ENCODE measurements at regions not wholly inside any gene's neighbourhood (a gene's known extent, or its start where the extent isn't known, plus 50 kb on each side); places are given as distances from the start of the nearest gene placed in this dataset.

DNA sequence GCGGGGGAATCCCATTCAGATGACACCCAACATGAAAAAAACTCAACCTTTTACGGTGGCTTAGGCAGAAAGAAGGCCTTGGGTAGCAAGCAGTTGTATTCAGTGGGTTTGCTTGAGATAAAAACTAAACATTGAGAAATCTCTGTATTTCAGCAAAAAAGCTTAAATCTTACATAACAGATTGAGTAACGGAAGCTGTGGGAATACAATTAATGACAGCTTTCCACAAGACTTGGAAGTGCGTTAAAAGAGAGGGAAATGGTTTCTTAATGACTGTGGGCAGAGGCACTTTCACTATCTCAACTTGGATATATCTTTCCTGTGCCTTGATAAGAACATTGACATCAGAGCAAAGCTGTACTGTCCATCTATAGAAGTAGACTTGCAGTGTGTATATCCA is 418.5 kb upstream of the HS3ST1 start:
- no peak overlapping the region for H3K4me3 ChIP-seq (ENCODE audit: low read length)
- peaks cover 9% of the 10 kb centered on the region for H3K4me1 ChIP-seq (ENCODE audit: insufficient read depth, low read length)
- H3K27me3 ChIP-seq (ENCODE audit: insufficient read depth, low read length): no peaks in the 10 kb centered on the region
- H3K36me3 ChIP-seq (ENCODE audit: insufficient read depth, low read length): no peaks in the 10 kb centered on the region
- H3K9me3 ChIP-seq (ENCODE audit: insufficient read depth, low read depth, low read length): no peaks in the 10 kb centered on the region
- 93% methylated on average over 4 of the region's 4 CpGs for WGBS
- H3K9ac ChIP-seq (ENCODE audit: low read depth, low read length): no peak overlapping the region
- H3K27ac ChIP-seq (ENCODE audit: low read depth, low read length): no peak overlapping the region

DNA sequence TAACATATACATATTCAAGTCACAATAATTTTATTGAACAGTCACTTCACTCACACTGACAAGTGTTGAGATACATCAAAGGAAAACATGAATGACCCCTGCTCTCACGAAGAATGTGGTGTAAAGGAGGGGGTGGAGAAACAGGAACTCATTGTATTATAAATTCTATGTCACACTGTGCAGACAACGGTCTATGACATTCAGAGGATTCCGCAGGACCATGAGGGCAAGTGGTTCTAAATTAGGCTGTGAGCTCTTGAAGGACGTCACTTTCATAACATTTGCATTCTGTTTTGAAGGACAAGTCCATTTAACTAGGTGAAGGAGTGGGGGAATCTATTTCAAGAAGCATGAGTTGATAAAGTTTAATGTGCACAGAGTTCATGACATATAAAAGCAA is 415.2 kb upstream of the HS3ST1 start:
- no peaks in the 10 kb centered on the region for H3K27me3 ChIP-seq (ENCODE audit: insufficient read depth, low read length)

GRCh38 chr4:11843340-11843739 is 414.6 kb upstream of the HS3ST1 start:
- Histone ChIP-seq H3K4me1 (ENCODE audit: insufficient read depth, low read length) (peaks cover 9% of the 10 kb centered on the region), H3K4me3 (ENCODE audit: low read length) (no peak overlapping the region), H3K9ac (ENCODE audit: low read depth, low read length) (no peak overlapping the region), H3K27ac (ENCODE audit: low read depth, low read length) (no peak overlapping the region), H3K36me3 (ENCODE audit: insufficient read depth, low read length) (no peaks in the 10 kb centered on the region), H3K27me3 (ENCODE audit: insufficient read depth, low read length) (no peaks in the 10 kb centered on the region), H3K9me3 (ENCODE audit: insufficient read depth, low read depth, low read length) (no peaks in the 10 kb centered on the region)
- no CpG with 5 or more reads among the region's 1 CpG for WGBS

More for the DNA sequence above, 415.2 kb upstream of the HS3ST1 start:
- peaks cover 9% of the 10 kb centered on the region for H3K4me1 ChIP-seq (ENCODE audit: insufficient read depth, low read length)
- H3K36me3 ChIP-seq (ENCODE audit: insufficient read depth, low read length): no peaks in the 10 kb centered on the region
- H3K4me3 ChIP-seq (ENCODE audit: low read length): no peak overlapping the region
- H3K9ac ChIP-seq (ENCODE audit: low read depth, low read length): no peak overlapping the region
- WGBS: 73% methylated on average over 4 of the region's 4 CpGs
- no peaks in the 10 kb centered on the region for H3K9me3 ChIP-seq (ENCODE audit: insufficient read depth, low read depth, low read length)
- H3K27ac ChIP-seq (ENCODE audit: low read depth, low read length): no peak overlapping the region

DNA sequence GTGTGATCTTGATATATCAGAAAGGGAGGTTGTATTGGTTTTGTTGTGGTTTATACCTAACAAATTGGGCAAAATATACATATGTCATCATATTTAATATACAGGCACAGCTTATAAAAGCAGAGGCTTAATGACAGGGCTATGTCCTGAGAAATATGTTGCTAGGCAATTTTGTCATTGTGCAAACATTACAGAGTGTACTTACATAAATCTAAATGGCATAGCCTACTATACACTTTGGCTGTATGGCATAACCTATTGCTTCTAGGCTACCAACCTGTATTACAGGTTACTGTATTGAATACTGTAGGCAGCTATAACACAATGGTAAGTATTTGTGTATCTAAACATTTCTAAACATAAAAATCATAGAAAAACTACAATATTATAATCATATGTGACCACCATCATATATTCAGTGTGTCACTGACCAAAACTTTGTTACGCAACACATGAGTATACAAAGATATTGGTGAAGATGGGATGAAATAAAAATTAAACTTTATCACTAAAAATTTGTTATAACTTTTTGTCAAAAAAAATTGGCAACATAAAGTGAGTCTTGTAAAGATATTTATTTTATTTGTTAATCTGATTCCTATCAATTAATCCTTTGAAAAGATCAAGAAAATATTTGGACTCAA is 414.0 kb upstream of the HS3ST1 start:
- Histone ChIP-seq H3K4me3 (ENCODE audit: low read length) (no peak overlapping the region), H3K27ac (ENCODE audit: low read depth, low read length) (no peak overlapping the region), H3K27me3 (ENCODE audit: insufficient read depth, low read length) (no peaks in the 10 kb centered on the region), H3K4me1 (ENCODE audit: insufficient read depth, low read length) (peaks cover 9% of the 10 kb centered on the region), H3K9ac (ENCODE audit: low read depth, low read length) (no peak overlapping the region), H3K36me3 (ENCODE audit: insufficient read depth, low read length) (no peaks in the 10 kb centered on the region), H3K9me3 (ENCODE audit: insufficient read depth, low read depth, low read length) (no peaks in the 10 kb centered on the region)
- WGBS: no CpG with 5 or more reads among the region's 1 CpG

DNA sequence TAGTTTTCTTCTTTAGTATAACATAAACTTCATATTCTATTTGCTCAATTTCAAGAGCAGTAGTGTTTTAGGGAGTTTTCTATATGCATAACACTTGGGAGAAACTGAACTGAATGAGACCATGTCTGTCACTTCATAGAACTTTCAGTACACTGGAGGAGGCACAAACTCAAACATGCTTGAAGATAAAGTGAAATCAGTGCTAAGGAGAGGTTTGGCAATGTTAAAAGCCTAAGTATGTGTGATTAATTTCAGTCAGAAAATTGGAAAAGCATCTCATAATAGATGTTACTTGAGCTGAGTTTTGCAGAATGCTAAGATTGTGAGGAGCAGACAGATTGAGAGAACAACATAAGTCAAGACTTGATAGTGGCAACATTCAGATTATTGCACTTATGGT is 411.2 kb upstream of the HS3ST1 start:
- H3K27ac ChIP-seq (ENCODE audit: low read depth, low read length): no peak overlapping the region
- no peak overlapping the region for H3K4me3 ChIP-seq (ENCODE audit: low read length)
- H3K36me3 ChIP-seq (ENCODE audit: insufficient read depth, low read length): no peaks in the 10 kb centered on the region
- peaks cover under 1% of the 10 kb centered on the region; the same call in 1 of the 2 replicates for H3K4me1 ChIP-seq (ENCODE audit: insufficient read depth, low read length)
- no peak overlapping the region for H3K9ac ChIP-seq (ENCODE audit: low read depth, low read length)
- H3K9me3 ChIP-seq (ENCODE audit: insufficient read depth, low read depth, low read length): no peaks in the 10 kb centered on the region
- H3K27me3 ChIP-seq (ENCODE audit: insufficient read depth, low read length): no peaks in the 10 kb centered on the region

DNA sequence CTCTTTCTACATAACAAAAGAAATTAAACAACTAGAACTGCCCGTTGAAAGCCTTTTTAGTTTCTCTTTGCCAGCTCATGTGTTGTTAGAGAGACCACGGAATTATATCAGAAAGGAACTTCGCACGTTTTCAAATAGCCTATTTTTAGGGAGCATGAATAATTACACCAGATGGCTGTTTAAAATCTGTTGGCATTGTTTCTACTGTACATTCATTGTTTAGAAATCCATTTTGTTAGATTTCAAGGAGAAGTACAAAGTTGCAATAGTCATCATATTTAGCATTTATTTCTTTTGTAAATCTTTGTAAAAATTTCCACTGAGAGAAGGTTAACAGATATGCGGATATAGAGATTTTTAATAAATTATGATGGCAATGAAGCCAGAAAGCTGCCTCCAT is 403.0 kb upstream of the HS3ST1 start:
- H3K4me3 ChIP-seq (ENCODE audit: low read length): no peak overlapping the region

DNA sequence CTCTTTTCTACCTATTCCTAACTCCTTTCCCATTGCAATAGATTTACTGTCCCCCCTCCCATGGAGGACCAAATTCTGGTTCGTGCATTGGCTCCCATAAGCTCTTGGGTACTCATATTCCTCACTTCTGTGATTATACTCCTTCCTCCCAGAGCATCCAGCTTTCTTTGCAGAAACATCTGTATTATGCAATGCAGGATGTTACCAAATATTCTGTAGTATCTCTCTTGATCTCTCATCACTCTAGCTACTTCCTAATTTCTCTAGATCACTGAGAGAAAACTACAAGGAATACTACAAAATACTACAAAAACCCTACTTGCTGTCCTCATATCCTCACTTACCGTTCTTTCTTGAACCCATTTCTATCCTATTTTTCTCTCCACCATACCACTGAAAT is 395.9 kb upstream of the HS3ST1 start:
- Histone ChIP-seq H3K9me3 (ENCODE audit: insufficient read depth, low read depth, low read length) (no peaks in the 10 kb centered on the region), H3K4me3 (ENCODE audit: low read length) (no peak overlapping the region), H3K27me3 (ENCODE audit: insufficient read depth, low read length) (no peaks in the 10 kb centered on the region), H3K9ac (ENCODE audit: low read depth, low read length) (no peak overlapping the region), H3K36me3 (ENCODE audit: insufficient read depth, low read length) (no peaks in the 10 kb centered on the region), H3K27ac (ENCODE audit: low read depth, low read length) (no peak overlapping the region), H3K4me1 (ENCODE audit: insufficient read depth, low read length) (peaks cover 28% of the 10 kb centered on the region)
- WGBS: 96% methylated on average over 2 of the region's 2 CpGs

More for the DNA sequence above, 403.0 kb upstream of the HS3ST1 start:
- Histone ChIP-seq H3K27me3 (ENCODE audit: insufficient read depth, low read length) (no peaks in the 10 kb centered on the region), H3K36me3 (ENCODE audit: insufficient read depth, low read length) (no peaks in the 10 kb centered on the region), H3K9me3 (ENCODE audit: insufficient read depth, low read depth, low read length) (no peaks in the 10 kb centered on the region), H3K27ac (ENCODE audit: low read depth, low read length) (no peak overlapping the region), H3K4me1 (ENCODE audit: insufficient read depth, low read length) (peaks cover 10% of the 10 kb centered on the region; the same call in 1 of the 2 replicates), H3K9ac (ENCODE audit: low read depth, low read length) (no peak overlapping the region)
- 85% methylated on average over 5 of the region's 5 CpGs for WGBS

DNA sequence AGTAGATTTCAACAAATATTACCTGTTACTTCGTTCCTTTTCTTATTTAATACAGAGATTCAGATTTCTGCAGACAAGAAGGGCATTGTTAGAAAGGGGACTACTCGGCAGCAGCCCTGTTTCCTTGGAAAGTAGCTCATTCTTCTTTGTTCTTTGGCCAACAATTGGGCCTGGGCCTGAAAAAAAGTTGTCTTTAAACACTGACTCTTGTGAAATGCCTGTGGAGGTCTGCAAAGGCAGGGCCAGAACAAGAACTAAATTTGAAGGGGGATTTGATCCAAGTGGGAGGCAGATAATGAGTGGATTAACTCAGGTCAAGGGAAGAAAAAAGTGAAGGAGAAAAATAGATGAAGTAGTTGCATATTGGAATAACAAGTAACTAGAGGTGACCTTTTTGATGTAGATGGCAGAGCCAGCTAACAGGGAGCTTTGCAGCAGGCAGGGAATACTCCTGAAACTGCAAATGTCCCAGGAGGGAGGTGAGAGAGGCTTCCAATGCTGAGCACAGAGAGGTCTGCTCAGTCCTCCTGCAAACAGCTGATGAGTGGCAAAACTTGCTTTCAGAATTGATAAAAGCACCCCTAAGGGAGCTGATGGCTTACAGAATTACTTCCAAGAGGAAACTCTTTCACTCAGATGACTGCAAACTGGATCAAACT is 393.2 kb upstream of the HS3ST1 start:
- Histone ChIP-seq H3K36me3 (ENCODE audit: insufficient read depth, low read length) (no peaks in the 10 kb centered on the region), H3K9me3 (ENCODE audit: insufficient read depth, low read depth, low read length) (no peaks in the 10 kb centered on the region), H3K9ac (ENCODE audit: low read depth, low read length) (no peak overlapping the region), H3K4me1 (ENCODE audit: insufficient read depth, low read length) (peaks cover 28% of the 10 kb centered on the region), H3K4me3 (ENCODE audit: low read length) (no peak overlapping the region), H3K27ac (ENCODE audit: low read depth, low read length) (peak overlapping the region; percentile 60; the same call in 1 of the 2 replicates), H3K27me3 (ENCODE audit: insufficient read depth, low read length) (no peaks in the 10 kb centered on the region)
- 40% methylated on average over 2 of the region's 2 CpGs for WGBS

DNA sequence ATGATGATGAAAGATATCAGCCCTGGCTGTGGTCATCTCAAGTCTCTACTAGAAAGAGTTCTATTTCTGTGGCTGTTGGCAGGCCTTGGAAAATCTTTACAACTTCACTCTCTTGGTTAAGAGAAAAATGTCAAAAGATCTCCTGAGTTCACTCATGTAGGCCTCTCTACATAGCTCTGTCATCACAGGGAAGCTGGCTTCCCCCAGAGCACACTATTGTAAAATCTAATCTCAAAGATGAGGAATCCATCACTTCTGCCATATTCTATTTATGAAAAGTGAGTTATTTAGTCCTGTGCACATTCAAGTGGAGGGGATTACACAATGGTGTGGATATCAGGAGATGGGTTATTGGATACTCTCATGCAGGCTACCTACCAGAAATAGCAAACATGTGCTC is 388.4 kb upstream of the HS3ST1 start:
- H3K4me3 ChIP-seq (ENCODE audit: low read length): no peak overlapping the region
- peaks cover 15% of the 10 kb centered on the region for H3K4me1 ChIP-seq (ENCODE audit: insufficient read depth, low read length)
- H3K27me3 ChIP-seq (ENCODE audit: insufficient read depth, low read length): no peaks in the 10 kb centered on the region
- no peaks in the 10 kb centered on the region for H3K9me3 ChIP-seq (ENCODE audit: insufficient read depth, low read depth, low read length)
- H3K27ac ChIP-seq (ENCODE audit: low read depth, low read length): no peak overlapping the region
- H3K36me3 ChIP-seq (ENCODE audit: insufficient read depth, low read length): no peaks in the 10 kb centered on the region
- H3K9ac ChIP-seq (ENCODE audit: low read depth, low read length): no peak overlapping the region

GRCh38 chr4:11814758-11815157 is 386.1 kb upstream of the HS3ST1 start:
- no peak overlapping the region for H3K4me3 ChIP-seq (ENCODE audit: low read length)
- H3K9me3 ChIP-seq (ENCODE audit: insufficient read depth, low read depth, low read length): no peaks in the 10 kb centered on the region
- 91% methylated on average over 1 of the region's 2 CpGs for WGBS
- H3K36me3 ChIP-seq (ENCODE audit: insufficient read depth, low read length): no peaks in the 10 kb centered on the region
- H3K4me1 ChIP-seq (ENCODE audit: insufficient read depth, low read length): no peaks in the 10 kb centered on the region
- no peaks in the 10 kb centered on the region for H3K27me3 ChIP-seq (ENCODE audit: insufficient read depth, low read length)
- no peak overlapping the region for H3K9ac ChIP-seq (ENCODE audit: low read depth, low read length)
- H3K27ac ChIP-seq (ENCODE audit: low read depth, low read length): no peak overlapping the region

GRCh38 chr4:11813951-11814446 is 385.3 kb upstream of the HS3ST1 start:
- H3K4me3 ChIP-seq (ENCODE audit: low read length): no peak overlapping the region
- H3K9me3 ChIP-seq (ENCODE audit: insufficient read depth, low read depth, low read length): no peaks in the 10 kb centered on the region
- H3K36me3 ChIP-seq (ENCODE audit: insufficient read depth, low read length): no peaks in the 10 kb centered on the region
- H3K27me3 ChIP-seq (ENCODE audit: insufficient read depth, low read length): no peaks in the 10 kb centered on the region
- no peak overlapping the region for H3K9ac ChIP-seq (ENCODE audit: low read depth, low read length)
- H3K27ac ChIP-seq (ENCODE audit: low read depth, low read length): no peak overlapping the region
- 100% methylated on average over 1 of the region's 1 CpG for WGBS
- no peaks in the 10 kb centered on the region for H3K4me1 ChIP-seq (ENCODE audit: insufficient read depth, low read length)
